ENCODE measurements at regions not wholly inside any gene's neighbourhood (a gene's known extent, or its start where the extent isn't known, plus 50 kb on each side); places are given as distances from the start of the nearest gene placed in this dataset.
"Not testable (repeated sequence)": the region's sequence is repeated elsewhere in the genome, so short reads cannot be mapped to it uniquely, and the experiment has no call there.

DNA sequence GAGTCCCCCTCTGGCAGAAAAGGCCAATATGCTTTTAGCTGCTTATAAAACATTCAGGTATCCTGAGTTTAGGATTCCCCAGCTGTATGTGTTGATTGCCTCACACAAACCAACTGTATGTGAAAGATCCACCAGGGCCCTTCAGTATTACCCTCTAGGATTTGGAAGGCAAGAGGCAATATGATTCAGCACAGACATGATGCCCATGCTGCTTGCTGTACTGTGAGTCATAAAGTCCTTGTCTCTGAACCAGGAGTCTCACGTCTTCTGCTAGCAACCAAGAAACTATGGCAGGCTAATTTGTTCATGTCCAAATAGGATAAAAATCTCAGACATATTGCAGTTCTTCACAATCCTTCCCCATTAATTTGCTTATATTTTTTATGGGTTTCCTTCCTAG, 789.2 kb upstream of the SLC35B3 start:
- no peaks in the 10 kb centered on the region for H3K27me3 Mint-ChIP-seq
- no peak overlapping the region for H3K27ac Mint-ChIP-seq
- no peak for DNase-seq (ENCODE audit: low spot score in 2 of 2)
- H3K4me3 Mint-ChIP-seq, result no peak overlapping the region
- no peaks in the 10 kb centered on the region for H3K4me1 Mint-ChIP-seq
- no peak for ATAC-seq (ENCODE audit: low read depth)
- no peaks in the 10 kb centered on the region for H3K36me3 Mint-ChIP-seq
- H3K9me3 Mint-ChIP-seq, result peaks cover 12% of the 10 kb centered on the region

DNA sequence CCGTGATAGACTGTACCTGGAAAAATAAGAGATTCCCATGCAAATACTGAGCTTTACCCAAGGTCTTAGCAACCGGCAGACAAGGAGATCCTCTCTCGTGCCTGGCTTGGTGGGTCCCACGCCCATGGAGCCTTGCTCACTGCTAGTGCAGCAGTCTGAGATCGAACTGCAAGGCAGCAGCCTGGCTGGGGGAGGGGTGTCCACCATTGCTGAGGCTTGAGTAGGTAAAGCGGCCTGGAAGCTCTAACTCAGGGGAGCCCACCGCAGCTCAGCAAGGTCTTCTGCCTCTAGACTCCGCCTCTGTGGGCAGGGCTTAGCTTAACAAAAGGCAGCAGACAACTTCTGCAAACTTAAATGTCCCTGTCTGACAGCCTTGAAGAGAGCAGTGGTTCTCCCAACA, 778.4 kb upstream of the SLC35B3 start:
- H3K27ac Mint-ChIP-seq; ATAC-seq (ENCODE audit: low read depth); H3K4me3 Mint-ChIP-seq; H3K4me1 Mint-ChIP-seq; H3K27me3 Mint-ChIP-seq; H3K36me3 Mint-ChIP-seq; H3K9me3 Mint-ChIP-seq; DNase-seq (ENCODE audit: low spot score in 2 of 2): not testable (repeated sequence)

DNA sequence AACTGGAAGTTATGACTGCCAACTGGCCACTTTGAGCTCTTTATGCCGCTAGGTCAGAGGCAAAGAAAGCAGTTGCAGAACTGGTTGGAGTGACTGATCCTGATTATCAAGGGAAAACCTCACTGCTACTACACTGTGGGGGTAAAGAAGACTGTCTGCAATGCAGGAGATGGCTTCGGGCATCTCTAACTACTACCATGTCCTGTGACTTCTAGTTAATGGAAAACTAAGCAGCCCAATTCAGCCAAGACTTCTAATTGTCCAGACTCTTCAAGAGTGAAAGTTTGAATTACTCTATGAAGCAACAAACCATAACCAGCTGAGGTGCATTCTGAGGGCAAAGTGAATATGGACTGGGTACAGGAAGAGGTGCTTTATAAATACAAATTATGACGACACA, 773.6 kb upstream of the SLC35B3 start:
- H3K4me1 Mint-ChIP-seq, result no peaks in the 10 kb centered on the region
- no peak overlapping the region for H3K27ac Mint-ChIP-seq
- no peaks in the 10 kb centered on the region for H3K36me3 Mint-ChIP-seq
- H3K27me3 Mint-ChIP-seq, result no peaks in the 10 kb centered on the region
- H3K9me3 Mint-ChIP-seq, result peaks cover 3% of the 10 kb centered on the region
- DNase-seq (ENCODE audit: low spot score in 2 of 2) (no peak), ATAC-seq (ENCODE audit: low read depth) (no peak)
- H3K4me3 Mint-ChIP-seq, result no peak overlapping the region

DNA sequence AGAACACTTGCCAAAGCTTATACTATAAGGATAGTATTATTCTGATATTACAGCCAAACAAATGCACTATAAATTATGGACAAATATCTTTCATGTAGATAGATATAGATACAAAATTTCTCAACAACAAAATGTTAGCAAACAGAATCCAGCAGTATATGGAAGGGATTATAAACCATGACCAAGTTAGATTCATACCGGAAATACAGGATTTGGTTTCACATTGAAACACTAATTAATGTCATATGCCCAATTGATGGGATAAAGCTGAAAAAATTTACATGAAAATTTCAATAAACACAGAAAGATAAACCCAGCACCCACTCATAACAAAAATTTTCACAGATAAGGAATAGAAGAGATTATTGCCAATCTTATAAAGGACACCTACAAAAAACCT, 770.3 kb upstream of the SLC35B3 start:
- no peaks in the 10 kb centered on the region for H3K36me3 Mint-ChIP-seq
- H3K4me1 Mint-ChIP-seq, result no peaks in the 10 kb centered on the region
- no peaks in the 10 kb centered on the region for H3K27me3 Mint-ChIP-seq
- no peak for DNase-seq (ENCODE audit: low spot score in 2 of 2)
- no peak overlapping the region for H3K27ac Mint-ChIP-seq
- ATAC-seq (ENCODE audit: low read depth), result no peak
- H3K9me3 Mint-ChIP-seq, result peaks cover 6% of the 10 kb centered on the region
- no peak overlapping the region for H3K4me3 Mint-ChIP-seq

DNA sequence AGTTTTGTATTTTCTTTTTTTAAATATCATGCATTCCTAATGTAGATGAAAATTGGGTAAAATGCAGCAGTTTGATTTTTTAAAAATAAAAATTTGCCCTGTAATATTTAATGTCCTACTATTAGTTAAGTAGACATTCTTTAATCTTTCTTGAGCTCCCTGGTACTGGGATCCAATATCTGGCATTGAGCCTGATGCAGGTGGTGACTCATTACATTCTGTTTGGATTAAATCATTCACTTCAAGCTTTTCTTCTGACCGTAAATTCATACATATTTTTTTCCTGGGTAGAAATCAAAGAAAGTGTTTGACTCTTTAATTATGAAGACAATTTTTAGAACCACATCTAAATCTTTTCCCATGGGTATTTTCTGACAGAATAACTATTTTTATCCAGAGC, 768.8 kb upstream of the SLC35B3 start:
- peaks cover 6% of the 10 kb centered on the region for H3K9me3 Mint-ChIP-seq
- H3K4me3 Mint-ChIP-seq, result no peak overlapping the region
- no peaks in the 10 kb centered on the region for H3K4me1 Mint-ChIP-seq
- no peaks in the 10 kb centered on the region for H3K36me3 Mint-ChIP-seq
- ATAC-seq (ENCODE audit: low read depth) (no peak), DNase-seq (ENCODE audit: low spot score in 2 of 2) (no peak)
- no peak overlapping the region for H3K27ac Mint-ChIP-seq
- no peaks in the 10 kb centered on the region for H3K27me3 Mint-ChIP-seq

DNA sequence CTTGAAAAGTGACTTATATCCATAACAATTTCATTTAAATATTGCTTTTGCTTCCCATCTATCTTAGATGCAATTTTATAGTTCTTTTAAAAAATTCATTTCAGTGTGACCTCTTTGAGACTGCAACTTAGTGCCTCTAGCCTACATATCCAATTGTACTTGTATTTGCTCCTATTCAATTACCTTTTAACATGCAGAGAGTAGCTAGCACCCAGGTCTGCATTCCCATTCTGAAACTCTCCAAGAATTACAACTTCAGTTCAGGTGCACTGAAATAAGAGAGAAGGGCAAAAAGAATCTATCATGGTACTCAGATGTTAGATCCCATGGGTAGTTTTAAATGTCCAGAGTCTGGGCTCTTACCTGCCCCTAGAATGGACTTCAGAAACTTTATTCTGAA, 765.4 kb upstream of the SLC35B3 start:
- peaks cover 6% of the 10 kb centered on the region for H3K9me3 Mint-ChIP-seq
- H3K27ac Mint-ChIP-seq, result no peak overlapping the region
- no peaks in the 10 kb centered on the region for H3K4me1 Mint-ChIP-seq
- DNase-seq (ENCODE audit: low spot score in 2 of 2), result no peak
- H3K27me3 Mint-ChIP-seq, result no peaks in the 10 kb centered on the region
- no peaks in the 10 kb centered on the region for H3K36me3 Mint-ChIP-seq
- no peak overlapping the region for H3K4me3 Mint-ChIP-seq
- ATAC-seq (ENCODE audit: low read depth), result no peak

DNA sequence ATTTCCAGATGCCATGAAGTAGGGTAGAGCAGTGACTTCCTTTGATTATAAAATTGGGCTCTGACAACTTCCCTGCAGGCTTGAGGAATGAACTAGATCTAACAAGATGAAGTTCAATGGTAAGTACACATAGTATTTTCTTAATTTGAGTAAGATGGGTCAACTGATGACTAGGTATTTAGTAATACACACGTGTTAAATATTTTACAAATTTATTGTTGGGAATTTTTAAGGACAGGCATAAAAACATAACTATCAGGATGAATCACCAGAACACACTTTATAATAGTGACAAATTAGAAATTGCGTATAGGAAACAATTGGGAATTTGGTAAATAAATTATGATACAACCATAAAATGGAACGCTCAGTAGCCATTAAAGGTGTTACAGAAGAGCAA, 762.4 kb upstream of the SLC35B3 start:
- Mint-ChIP-seq H3K4me1 (no peaks in the 10 kb centered on the region), H3K27ac (no peak overlapping the region), H3K4me3 (no peak overlapping the region), H3K27me3 (no peaks in the 10 kb centered on the region), H3K9me3 (no peaks in the 10 kb centered on the region), H3K36me3 (no peaks in the 10 kb centered on the region)
- no peak for DNase-seq (ENCODE audit: low spot score in 2 of 2)
- no peak for ATAC-seq (ENCODE audit: low read depth)

DNA sequence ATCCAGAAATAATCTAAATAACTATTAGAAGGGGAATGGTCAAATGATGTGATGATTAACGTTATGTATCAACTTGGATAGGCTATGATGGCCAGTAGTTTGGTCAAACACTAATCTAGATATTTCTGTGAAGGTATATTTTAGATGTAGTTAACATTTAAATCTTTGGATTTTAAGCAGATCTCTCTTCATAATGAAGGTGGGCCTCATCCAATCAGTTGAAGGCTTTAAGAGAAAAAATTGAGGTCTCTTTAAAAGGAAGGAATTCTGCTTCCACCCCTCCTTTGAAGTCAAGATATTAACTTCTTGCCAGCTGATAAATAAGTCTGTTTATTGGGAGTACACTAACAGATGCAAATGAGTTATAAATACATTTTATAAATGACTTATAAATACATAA, 760.0 kb upstream of the SLC35B3 start:
- no peak overlapping the region for H3K27ac Mint-ChIP-seq
- no peaks in the 10 kb centered on the region for H3K36me3 Mint-ChIP-seq
- H3K4me1 Mint-ChIP-seq, result no peaks in the 10 kb centered on the region
- no peaks in the 10 kb centered on the region for H3K9me3 Mint-ChIP-seq
- H3K4me3 Mint-ChIP-seq, result no peak overlapping the region
- ATAC-seq (ENCODE audit: low read depth) (no peak), DNase-seq (ENCODE audit: low spot score in 2 of 2) (no peak)
- no peaks in the 10 kb centered on the region for H3K27me3 Mint-ChIP-seq

DNA sequence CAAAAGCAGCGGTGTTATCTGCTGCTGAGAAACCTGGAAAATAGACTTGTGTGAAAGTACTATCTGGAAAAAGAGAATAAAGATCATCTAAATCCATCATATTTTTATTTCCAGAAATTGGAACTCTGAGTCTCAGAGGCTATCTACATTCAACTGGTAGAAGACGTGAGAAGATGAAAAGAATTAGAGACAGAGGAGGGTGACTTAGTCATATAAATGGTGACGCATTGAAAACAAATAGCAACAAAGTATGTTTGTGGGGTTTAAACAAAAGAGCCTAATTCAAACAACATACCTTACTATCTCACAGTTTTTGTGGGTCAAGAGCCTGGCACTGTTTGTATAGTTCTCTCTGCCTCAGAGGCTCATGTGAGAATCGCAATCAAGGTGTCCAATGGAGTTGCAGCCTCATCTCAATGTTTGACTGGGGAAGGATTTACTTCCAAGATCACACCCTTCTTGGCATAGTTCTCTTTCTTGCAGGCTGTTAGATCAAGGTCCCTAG, 757.1 kb upstream of the SLC35B3 start:
- H3K27ac Mint-ChIP-seq, result no peak overlapping the region
- no peaks in the 10 kb centered on the region for H3K9me3 Mint-ChIP-seq
- H3K36me3 Mint-ChIP-seq, result no peaks in the 10 kb centered on the region
- H3K4me3 Mint-ChIP-seq, result no peak overlapping the region
- H3K4me1 Mint-ChIP-seq, result no peaks in the 10 kb centered on the region
- no peaks in the 10 kb centered on the region for H3K27me3 Mint-ChIP-seq
- ATAC-seq (ENCODE audit: low read depth) (no peak), DNase-seq (ENCODE audit: low spot score in 2 of 2) (no peak)

DNA sequence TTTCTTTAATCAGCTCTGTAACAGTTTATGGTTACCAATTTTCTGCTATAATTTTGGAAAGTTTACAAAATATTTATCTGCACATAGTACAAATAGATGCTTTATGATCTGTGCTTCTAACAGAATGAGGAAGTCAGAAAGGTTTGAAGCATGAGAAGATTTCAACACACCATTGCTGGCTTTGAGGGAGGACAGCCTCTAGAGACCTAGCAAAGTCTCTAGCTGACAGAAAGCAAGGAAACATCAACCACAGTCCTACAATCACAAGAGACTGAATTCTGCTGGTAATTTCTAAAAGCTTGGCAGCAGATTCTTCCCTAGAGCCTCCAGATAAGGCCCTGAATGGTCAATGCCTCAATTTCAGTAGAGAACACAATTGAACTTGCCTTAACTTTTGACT, 750.8 kb upstream of the SLC35B3 start:
- no peak for DNase-seq (ENCODE audit: low spot score in 2 of 2)
- Mint-ChIP-seq H3K27me3 (no peaks in the 10 kb centered on the region), H3K36me3 (no peaks in the 10 kb centered on the region), H3K9me3 (no peaks in the 10 kb centered on the region), H3K27ac (no peak overlapping the region), H3K4me3 (no peak overlapping the region), H3K4me1 (no peaks in the 10 kb centered on the region)
- ATAC-seq (ENCODE audit: low read depth), result no peak

DNA sequence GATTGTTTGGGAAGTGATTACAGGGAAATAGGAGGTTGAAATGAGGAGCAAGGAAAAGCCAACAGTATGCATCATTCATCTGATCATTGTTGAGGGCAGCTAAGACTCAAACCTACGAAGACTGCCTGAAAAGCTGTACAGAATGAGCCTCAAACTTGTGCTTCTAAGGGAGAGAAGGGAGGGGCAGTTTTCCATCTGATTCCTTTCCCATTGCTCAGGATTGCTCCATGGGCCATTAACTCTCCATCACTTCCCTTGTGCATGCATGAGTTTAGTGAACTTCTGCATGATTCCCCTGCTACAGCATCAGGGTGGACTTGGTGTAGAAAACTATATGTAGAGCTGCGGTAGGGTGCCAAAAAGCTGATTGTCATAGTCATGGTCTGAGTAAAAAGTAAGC, 742.7 kb upstream of the SLC35B3 start:
- Mint-ChIP-seq H3K27ac (no peak overlapping the region), H3K4me1 (no peaks in the 10 kb centered on the region), H3K36me3 (no peaks in the 10 kb centered on the region), H3K9me3 (peaks cover 7% of the 10 kb centered on the region), H3K27me3 (no peaks in the 10 kb centered on the region), H3K4me3 (no peak overlapping the region)
- DNase-seq (ENCODE audit: low spot score in 2 of 2) (no peak), ATAC-seq (ENCODE audit: low read depth) (no peak)

DNA sequence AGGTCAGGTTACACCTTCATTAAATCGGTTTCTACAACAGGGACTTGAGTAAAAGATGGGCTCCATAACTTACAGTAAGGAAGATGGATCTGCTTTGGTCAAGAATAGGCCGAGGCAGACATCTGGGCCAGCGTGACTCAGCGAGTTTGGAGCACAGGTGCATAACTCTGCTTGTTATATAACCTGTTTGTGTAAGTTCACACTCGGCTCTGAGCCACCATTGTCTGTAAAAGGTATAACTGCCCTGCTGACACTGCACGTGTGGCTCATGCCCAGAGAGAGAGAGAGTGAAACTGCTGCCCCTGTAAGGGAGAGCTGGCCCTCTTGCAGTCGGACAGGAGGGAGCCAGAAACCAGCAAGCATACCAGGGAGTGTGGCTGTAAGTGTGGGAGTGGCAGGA, 737.9 kb upstream of the SLC35B3 start:
- DNase-seq (ENCODE audit: low spot score in 2 of 2) (no peak), ATAC-seq (ENCODE audit: low read depth) (no peak)
- Mint-ChIP-seq H3K9me3 (peaks cover 6% of the 10 kb centered on the region), H3K4me3 (no peak overlapping the region), H3K27ac (no peak overlapping the region), H3K36me3 (no peaks in the 10 kb centered on the region), H3K4me1 (no peaks in the 10 kb centered on the region), H3K27me3 (no peaks in the 10 kb centered on the region)

DNA sequence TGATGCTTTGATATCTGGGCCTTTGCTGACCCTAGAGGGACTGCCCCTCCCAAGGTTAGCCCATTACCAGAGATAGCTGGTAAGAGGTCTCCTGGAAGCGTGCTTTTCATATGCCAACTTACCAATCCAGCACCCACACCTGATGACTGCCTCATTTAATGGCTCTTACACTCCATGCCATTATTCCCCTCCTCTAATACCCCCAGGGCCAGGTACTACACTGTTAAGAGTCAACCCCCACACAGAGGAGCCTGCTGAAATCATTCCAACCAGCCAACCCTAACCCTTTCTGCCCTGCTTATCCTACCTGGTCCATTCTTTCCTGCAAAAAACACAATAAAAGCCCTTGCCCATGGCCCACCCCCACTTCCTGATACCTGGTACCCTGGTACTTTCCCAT, 736.8 kb upstream of the SLC35B3 start:
- Mint-ChIP-seq H3K27ac (no peak overlapping the region), H3K36me3 (no peaks in the 10 kb centered on the region), H3K4me3 (no peak overlapping the region), H3K4me1 (no peaks in the 10 kb centered on the region), H3K9me3 (peaks cover 3% of the 10 kb centered on the region), H3K27me3 (no peaks in the 10 kb centered on the region)
- ATAC-seq (ENCODE audit: low read depth), result no peak
- DNase-seq (ENCODE audit: low spot score in 2 of 2), result no peak

DNA sequence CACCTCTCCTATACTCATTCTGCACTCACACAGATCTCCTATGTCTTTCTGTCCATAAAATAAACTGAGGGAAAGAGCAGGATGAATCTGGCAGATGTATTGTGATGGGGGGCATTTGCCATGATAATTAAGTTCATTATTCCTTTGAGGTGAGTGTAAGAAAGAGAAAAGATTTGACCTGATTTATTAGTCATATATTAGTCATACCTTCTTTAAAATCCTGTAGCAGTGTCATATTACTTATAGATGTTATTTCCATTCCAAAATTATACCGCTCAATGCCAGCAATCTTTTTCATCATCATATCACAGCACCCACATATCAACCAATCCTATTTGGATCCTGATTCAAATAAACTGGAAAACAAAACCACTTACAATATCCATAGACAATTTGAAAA, 733.3 kb upstream of the SLC35B3 start:
- no peaks in the 10 kb centered on the region for H3K4me1 Mint-ChIP-seq
- DNase-seq (ENCODE audit: low spot score in 2 of 2), result no peak
- H3K27ac Mint-ChIP-seq, result no peak overlapping the region
- H3K36me3 Mint-ChIP-seq, result no peaks in the 10 kb centered on the region
- H3K27me3 Mint-ChIP-seq, result no peaks in the 10 kb centered on the region
- no peak for ATAC-seq (ENCODE audit: low read depth)
- no peak overlapping the region for H3K4me3 Mint-ChIP-seq
- peaks cover 9% of the 10 kb centered on the region for H3K9me3 Mint-ChIP-seq

DNA sequence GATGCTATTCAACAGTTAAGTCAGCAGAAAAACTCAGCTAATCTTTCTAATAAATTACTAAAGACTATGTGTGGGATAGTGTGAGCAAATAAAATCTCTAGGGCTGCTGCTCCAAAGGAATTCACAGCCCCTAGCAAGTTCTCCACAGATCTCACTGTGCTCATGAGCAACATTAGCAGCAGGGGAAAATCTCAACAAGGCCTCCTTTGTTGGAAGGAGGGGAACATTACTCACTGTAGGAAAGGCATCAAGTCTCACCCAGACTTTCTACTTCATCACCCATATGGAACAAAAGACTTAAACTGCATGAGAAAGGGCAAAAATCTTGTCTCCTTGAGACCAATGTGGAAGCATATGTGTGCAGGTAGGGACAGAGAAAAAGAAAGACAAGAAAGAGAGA, 726.4 kb upstream of the SLC35B3 start:
- no peaks in the 10 kb centered on the region for H3K27me3 Mint-ChIP-seq
- no peak overlapping the region for H3K4me3 Mint-ChIP-seq
- ATAC-seq (ENCODE audit: low read depth), result no peak
- H3K4me1 Mint-ChIP-seq, result no peaks in the 10 kb centered on the region
- DNase-seq (ENCODE audit: low spot score in 2 of 2), result no peak
- peaks cover 18% of the 10 kb centered on the region for H3K9me3 Mint-ChIP-seq
- H3K36me3 Mint-ChIP-seq, result no peaks in the 10 kb centered on the region
- no peak overlapping the region for H3K27ac Mint-ChIP-seq

DNA sequence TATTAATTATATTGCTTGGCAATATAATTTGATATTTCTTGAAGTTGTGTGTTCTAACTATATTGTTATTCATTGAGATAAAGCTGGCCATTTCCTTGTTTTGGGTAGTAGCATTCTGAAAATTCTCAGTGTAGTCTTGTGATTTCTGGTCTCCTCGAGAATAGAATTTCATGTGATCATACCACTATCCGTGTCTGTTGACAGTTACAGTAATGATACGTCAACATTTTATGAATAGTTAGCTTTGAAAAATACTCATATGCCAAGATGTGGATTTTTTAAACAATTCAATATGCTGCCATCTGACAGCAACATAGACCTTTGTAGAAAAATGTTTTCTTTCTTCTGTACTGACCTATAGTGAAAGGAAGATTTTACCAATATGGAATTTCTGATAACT, 723.7 kb upstream of the SLC35B3 start:
- Mint-ChIP-seq H3K36me3 (no peaks in the 10 kb centered on the region), H3K4me1 (no peaks in the 10 kb centered on the region), H3K4me3 (no peak overlapping the region), H3K27ac (no peak overlapping the region), H3K27me3 (no peaks in the 10 kb centered on the region), H3K9me3 (peaks cover 14% of the 10 kb centered on the region)
- no peak for ATAC-seq (ENCODE audit: low read depth)
- DNase-seq (ENCODE audit: low spot score in 2 of 2), result no peak

All from memory B cell (primary cell).